ENCODE measurements at regions not wholly inside any gene's neighbourhood (a gene's known extent, or its start where the extent isn't known, plus 50 kb on each side); places are given as distances from the start of the nearest gene placed in this dataset.

DNA sequence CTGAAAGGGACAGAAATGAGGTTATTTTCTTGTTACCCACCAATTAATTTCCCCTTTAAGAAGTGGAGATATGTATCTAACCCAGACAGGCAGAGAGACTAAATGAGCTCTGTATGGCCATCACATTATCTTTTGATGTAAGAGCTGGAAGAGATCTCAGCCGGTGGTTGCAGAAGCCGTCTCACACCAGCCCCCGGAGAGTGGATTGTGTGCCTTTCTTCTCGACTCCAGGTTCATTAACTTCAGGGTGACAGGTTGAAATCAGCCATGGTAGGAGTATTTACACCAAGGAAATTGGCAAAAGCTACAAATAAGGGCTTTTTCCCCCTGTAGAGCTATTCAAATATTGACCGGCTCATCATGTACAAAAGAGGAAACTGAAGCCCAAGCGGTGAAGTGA, 580.3 kb upstream of the CADM1 start (continued):
- TF ChIP-seq ZNF687 (CRISPR knock-in tag; IDR thresholded peaks at IDR 0.05) = no peak
- no peak for TF ChIP-seq MTF2 (CRISPR knock-in tag; IDR thresholded peaks at IDR 0.05; ENCODE audit: borderline replicate concordance)
- TF ChIP-seq, protein P1, sequence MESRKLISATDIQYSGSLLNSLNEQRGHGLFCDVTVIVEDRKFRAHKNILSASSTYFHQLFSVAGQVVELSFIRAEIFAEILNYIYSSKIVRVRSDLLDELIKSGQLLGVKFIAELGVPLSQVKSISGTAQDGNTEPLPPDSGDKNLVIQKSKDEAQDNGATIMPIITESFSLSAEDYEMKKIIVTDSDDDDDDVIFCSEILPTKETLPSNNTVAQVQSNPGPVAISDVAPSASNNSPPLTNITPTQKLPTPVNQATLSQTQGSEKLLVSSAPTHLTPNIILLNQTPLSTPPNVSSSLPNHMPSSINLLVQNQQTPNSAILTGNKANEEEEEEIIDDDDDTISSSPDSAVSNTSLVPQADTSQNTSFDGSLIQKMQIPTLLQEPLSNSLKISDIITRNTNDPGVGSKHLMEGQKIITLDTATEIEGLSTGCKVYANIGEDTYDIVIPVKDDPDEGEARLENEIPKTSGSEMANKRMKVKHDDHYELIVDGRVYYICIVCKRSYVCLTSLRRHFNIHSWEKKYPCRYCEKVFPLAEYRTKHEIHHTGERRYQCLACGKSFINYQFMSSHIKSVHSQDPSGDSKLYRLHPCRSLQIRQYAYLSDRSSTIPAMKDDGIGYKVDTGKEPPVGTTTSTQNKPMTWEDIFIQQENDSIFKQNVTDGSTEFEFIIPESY (CRISPR knock-in tag; IDR thresholded peaks at IDR 0.05) = no peak
- TF ChIP-seq ZNF761 (CRISPR knock-in tag; conservative IDR thresholded peaks at IDR 0.05) = no peak
- TF ChIP-seq HNF1B (CRISPR knock-in tag; IDR thresholded peaks at IDR 0.05) = no peak
- TF ChIP-seq NFE2 (CRISPR knock-in tag; IDR thresholded peaks at IDR 0.05) = no peak
- TF ChIP-seq ZNF33A (CRISPR knock-in tag; IDR thresholded peaks at IDR 0.05; ENCODE audit: borderline replicate concordance) = no peak
- TF ChIP-seq CREB3 (CRISPR knock-in tag; IDR thresholded peaks at IDR 0.05) = no peak
- TF ChIP-seq, protein P2, sequence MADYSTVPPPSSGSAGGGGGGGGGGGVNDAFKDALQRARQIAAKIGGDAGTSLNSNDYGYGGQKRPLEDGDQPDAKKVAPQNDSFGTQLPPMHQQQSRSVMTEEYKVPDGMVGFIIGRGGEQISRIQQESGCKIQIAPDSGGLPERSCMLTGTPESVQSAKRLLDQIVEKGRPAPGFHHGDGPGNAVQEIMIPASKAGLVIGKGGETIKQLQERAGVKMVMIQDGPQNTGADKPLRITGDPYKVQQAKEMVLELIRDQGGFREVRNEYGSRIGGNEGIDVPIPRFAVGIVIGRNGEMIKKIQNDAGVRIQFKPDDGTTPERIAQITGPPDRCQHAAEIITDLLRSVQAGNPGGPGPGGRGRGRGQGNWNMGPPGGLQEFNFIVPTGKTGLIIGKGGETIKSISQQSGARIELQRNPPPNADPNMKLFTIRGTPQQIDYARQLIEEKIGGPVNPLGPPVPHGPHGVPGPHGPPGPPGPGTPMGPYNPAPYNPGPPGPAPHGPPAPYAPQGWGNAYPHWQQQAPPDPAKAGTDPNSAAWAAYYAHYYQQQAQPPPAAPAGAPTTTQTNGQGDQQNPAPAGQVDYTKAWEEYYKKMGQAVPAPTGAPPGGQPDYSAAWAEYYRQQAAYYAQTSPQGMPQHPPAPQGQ (CRISPR knock-in tag; IDR thresholded peaks at IDR 0.05; ENCODE audit: borderline replicate concordance) = no peak
- TF ChIP-seq ZNF282 (IDR thresholded peaks at IDR 0.05; ENCODE audit: partially characterized antibody) = no peak

All from HepG2 (cell line).